ENCODE measurements at regions not wholly inside any gene's neighbourhood (a gene's known extent, or its start where the extent isn't known, plus 50 kb on each side); places are given as distances from the start of the nearest gene placed in this dataset.
"Not testable (repeated sequence)": the region's sequence is repeated elsewhere in the genome, so short reads cannot be mapped to it uniquely, and the experiment has no call there.

GRCh38 chr13:60663788-60664187 lies 266.8 kb downstream of the TDRD3 start:
- DNase-seq = no peak

DNA sequence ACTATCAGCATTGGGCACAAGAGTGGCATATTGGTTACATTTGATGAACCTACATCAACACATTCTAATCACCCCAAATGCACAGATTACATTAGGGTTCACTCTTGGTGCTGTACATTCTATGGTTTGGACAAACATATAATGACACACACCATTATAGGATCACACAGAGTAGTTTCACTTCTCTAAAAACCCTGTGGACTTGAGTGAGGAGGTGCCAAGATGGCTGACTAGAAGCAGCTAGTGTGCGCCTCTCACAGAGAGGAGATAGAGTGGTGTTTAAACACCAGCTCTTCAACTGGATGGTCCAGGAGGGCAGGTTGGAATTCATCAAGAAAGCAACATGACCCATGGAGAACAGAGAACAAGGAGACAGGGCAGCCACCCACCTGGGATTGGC lies 265.6 kb downstream of the TDRD3 start:
- DNase-seq = no peak

GRCh38 chr13:60661521-60661920 lies 264.5 kb downstream of the TDRD3 start:
- DNase-seq = no peak

- DNase-seq = not testable (repeated sequence)
Measured at GRCh38 chr13:60657586-60657985, 260.6 kb downstream of the TDRD3 start.

- no peak for DNase-seq
Measured at GRCh38 chr13:60655256-60655655, 258.2 kb downstream of the TDRD3 start.

DNA sequence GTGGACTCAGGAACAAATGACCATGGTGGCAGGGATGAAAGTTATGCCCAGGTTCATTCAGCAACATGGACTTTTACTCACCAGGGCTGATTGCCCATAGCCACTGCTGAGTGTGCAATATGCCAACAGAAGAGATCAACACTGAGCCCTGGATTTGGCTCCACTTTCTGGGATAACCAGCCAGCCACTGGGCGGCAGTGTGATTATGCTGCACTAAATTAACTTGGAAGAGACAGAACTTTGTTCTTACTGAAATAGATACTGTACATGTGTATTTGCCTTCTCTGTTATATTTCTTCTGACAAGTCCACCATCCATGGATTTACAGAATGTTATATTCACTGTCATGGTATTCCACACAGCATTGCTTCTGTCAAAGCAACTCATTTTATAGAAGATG lies 257.4 kb downstream of the TDRD3 start:
- DNase-seq = peak; percentile 1

DNA sequence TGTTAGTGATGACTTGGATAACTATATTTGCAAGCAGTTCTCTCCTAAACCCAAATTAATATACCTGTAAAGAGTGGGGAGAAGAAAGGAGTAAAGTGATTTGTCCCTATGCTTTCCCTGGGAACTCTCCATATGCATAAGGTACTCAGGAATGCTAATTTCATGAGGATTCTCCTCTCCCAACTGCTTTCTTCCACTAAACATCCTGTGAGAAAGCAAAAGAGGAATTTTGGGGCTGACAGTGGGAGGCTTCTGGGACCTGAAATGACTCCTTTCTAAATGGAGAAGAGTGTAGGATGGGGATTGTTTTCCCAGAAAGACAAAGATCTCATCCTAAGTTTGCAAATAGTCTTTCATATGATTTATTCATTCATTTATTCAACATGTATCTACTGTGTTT lies 250.5 kb downstream of the TDRD3 start:
- DNase-seq = no peak

DNA sequence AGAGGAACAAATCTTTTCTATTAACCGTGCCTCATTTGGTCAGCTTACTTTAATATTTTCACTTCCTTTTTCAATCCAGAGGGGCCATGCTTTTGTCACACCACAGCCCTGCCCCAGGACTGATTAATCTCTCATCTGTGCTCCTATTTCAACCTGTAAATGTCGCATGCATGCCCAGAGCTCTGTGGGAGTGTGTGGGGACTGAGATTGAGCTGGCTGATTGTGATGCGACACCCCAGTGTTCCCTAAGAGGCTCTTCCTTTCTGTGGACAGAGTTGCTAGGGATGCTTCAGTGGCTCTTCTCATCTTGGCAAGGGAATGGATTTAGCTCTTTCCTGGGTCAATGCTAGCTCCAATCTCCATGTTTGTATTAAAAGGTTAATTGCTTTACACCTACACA lies 249.6 kb downstream of the TDRD3 start:
- no peak for DNase-seq

GRCh38 chr13:60645676-60646075 lies 248.7 kb downstream of the TDRD3 start:
- no peak for DNase-seq

- DNase-seq = no peak
Measured at GRCh38 chr13:60642552-60642951, 245.5 kb downstream of the TDRD3 start.

DNA sequence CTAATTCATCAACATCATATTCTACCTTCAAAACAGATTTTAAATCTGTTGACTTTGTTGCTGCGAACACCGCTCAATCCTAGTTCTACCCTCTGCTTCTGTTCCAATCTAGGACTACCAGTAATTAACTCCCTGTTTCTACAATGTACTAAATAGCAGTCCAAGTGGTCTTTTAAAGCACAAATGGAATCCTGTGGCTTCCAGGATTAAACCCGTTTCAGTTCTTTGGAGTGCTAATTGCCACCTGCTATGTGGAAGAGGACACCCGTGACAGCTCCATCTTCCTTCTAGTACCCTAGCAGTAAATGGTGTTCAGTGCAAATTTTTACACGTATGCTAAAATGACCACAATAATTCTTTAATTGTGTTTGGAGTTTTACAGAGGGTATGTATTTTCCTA lies 232.1 kb downstream of the TDRD3 start:
- DNase-seq = no peak

DNA sequence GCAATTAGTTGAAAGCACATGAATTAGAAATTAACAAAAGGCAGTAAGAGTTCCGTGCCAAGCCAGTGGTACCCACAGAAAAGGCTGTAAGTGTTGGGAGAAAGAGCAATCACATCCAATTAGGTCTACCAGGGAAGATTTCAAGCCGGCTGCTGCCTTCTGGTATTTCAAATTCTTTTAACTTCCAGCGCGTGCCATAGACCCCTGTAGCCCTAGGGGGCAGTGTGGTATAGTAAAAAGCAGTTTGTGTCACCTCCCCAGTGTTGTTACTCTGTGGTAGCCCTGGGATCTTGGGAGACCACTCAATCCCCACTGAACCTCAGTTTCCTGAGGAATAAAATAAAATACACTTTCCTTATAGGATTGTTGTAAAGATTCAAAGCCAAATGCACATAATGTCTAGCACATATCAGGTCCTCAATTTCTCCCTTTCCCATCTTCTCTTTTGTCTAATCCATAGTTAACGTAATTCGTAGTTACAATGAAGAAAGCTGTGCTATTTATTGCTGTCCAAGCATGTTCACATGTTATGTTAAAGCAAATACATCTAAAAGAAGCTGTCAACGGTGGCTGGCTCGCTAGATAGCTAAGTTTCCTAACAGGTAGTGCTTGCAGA lies 230.2 kb downstream of the TDRD3 start:
- peak; percentile 21 for DNase-seq

Data from activated CD4-positive, alpha-beta T cell treated with anti-CD3 and anti-CD28 coated beads, Interleukin-2, amount 50 U/mL, for 16 hours (primary cell).